GM10266 (cell line): ENCODE measurements at regions not wholly inside any gene's neighbourhood (a gene's known extent, or its start where the extent isn't known, plus 50 kb on each side); places are given as distances from the start of the nearest gene placed in this dataset.

Experiments used
- DNase-seq: peaks from one replicate; pipeline ENCODE4 v3.0.0; 2012; ENCODE audit errors: extremely low spot score
- CTCF ChIP-seq: IDR thresholded peaks from 2 replicates; pipeline ENCODE4 v1.5.1; 2012; ENCODE audit warnings: mild to moderate bottlenecking, low read depth; ENCODE audit not compliant: control insufficient read depth, insufficient read depth; ENCODE audit errors: missing control alignments

- no peak for DNase-seq
- TF ChIP-seq CTCF = no peak
These were observed 486.7 kb downstream of the DIPK2A start for GRCh38 chr3:144458283-144458682.

- no peak for TF ChIP-seq CTCF
- no peak for DNase-seq
These were observed 490.7 kb downstream of the DIPK2A start for GRCh38 chr3:144462337-144462736.

GRCh38 chr3:144463911-144464310 lies 492.3 kb downstream of the DIPK2A start:
- TF ChIP-seq CTCF = no peak
- no peak for DNase-seq

GRCh38 chr3:144466114-144466513 lies 494.5 kb downstream of the DIPK2A start:
- TF ChIP-seq CTCF = no peak
- no peak for DNase-seq

DNA sequence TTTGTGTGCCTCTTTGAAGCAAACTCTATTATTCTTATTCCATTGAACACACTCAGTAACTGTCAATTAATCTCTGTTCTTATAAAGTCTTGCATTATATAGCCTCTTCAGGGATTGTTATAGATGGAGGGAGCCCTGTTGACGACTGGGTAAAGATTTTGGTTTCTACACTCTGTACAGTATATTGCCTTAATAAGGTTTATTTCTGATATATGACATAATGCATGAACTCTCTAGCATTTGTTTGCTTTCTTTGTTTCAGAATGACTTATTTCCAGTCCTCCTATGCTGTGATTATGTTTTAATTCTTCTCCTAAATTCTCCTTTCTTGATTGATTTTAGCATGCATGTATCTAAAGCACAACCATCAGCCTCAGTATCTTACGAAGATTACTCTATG lies 494.9 kb downstream of the DIPK2A start:
- DNase-seq = no peak
- TF ChIP-seq CTCF = no peak

DNA sequence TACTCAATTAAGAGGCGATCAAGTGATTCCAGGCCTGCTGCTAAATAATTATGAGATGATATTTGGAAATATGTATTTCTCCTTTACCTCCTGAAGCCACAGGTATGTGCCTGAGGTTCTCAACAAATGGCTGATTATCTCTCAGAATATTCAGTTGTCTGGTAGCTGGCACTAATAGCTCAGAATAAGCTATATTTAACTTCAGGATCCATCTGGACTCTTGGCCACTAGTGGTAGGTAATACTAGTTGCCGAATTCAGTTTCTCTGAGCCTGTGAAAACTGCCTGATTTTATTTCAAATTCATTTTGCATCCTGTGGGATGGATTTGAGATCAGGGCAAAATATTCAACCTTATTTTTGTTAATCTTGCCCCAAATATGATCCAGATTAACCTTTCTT lies 499.0 kb downstream of the DIPK2A start:
- no peak for TF ChIP-seq CTCF
- DNase-seq = no peak

DNA sequence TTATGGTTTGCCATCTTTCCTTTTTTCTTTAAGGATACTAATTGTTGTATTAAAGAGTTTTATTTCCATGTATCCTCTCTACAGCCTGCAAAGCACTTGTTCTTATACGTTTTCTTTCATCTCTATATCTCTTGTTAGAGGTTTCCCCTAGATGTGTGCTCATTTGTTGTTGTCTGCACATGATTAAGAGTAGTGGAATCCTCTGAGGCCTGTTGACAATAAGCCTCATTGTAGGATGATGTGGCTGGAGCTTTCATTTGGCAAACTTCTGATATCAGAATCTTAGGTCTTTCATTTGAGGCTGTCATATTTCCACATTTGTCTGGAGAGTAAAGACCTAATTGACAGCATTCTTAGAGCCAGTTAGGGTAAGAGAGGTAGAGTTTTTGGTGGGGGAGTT lies 506.0 kb downstream of the DIPK2A start:
- TF ChIP-seq CTCF = no peak
- DNase-seq = no peak
